Testis (tissue), 2 donors: ENCODE measurements at regions not wholly inside any gene's neighbourhood (a gene's known extent, or its start where the extent isn't known, plus 50 kb on each side); places are given as distances from the start of the nearest gene placed in this dataset.
"Not testable (repeated sequence)": the region's sequence is repeated elsewhere in the genome, so short reads cannot be mapped to it uniquely, and the experiment has no call there.

ENCODE experiments used
- DNase-seq: peaks from one replicate; pipeline ENCODE4 v3.0.0-alpha.2; 2019
- H3K27ac ChIP-seq, 2 donors: fragments of 200-600 bp; sonication (generic); one replicate each; pipeline ENCODE4 v1.5.1; 2019
- H3K27me3 ChIP-seq: fragments of 200-600 bp; sonication (generic); one replicate; pipeline ENCODE4 v1.5.1; 2019
- H3K36me3 ChIP-seq: fragments of 200-600 bp; sonication (generic); one replicate; pipeline ENCODE4 v1.5.1; 2017; ENCODE audit warnings: low read depth; ENCODE audit errors: missing control alignments
- H3K4me1 ChIP-seq: fragments of 200-600 bp; sonication (generic); one replicate; pipeline ENCODE4 v1.5.1; 2019
- H3K4me3 ChIP-seq, 2 donors: fragments of 200-600 bp; sonication (generic); one replicate each; pipeline ENCODE4 v1.5.1; 2017 to 2019
- H3K9me3 ChIP-seq: fragments of 200-600 bp; sonication (generic); one replicate; pipeline ENCODE4 v1.5.1; 2017
- CTCF ChIP-seq, 3 experiments: fragments of 450-650 bp in 2 of 3; fragments of 200-600 bp in 1 of 3; sonication (generic) in 1 of 3; IDR thresholded peaks; one replicate each; pipeline ENCODE4 v1.5.1; 2016 to 2019; ENCODE audit warnings: antibody characterized with exemption in 3 of 3, mild to moderate bottlenecking in 2 of 3, moderate library complexity in 1 of 3
- POLR2A ChIP-seq: fragments of 450-650 bp; IDR thresholded peaks from one replicate; pipeline ENCODE4 v1.6.1; 2017; ENCODE audit warnings: antibody characterized with exemption, mild to moderate bottlenecking, moderate library complexity
- WGBS, 2 donors: methylation state at CpG; one replicate each; pipeline ENCODE4 v1.1.5; 2018; 5-methylcytosine and 5-hydroxymethylcytosine counted together
- intact Hi-C: fragments of 100-400 bp; cut with DNase I; formaldehyde crosslinking; loops from one replicate; pipeline ENCODE4 v1.15.1; 2023; ENCODE audit warnings: low total_unique reads

- H3K36me3 ChIP-seq, result no peaks in the 10 kb centered on the region
- H3K4me1 ChIP-seq, result no peaks in the 10 kb centered on the region
- H3K27ac ChIP-seq, result no peak overlapping the region
- TF ChIP-seq POLR2A, result no peak
- TF ChIP-seq CTCF (IDR thresholded peaks at IDR 0.05), result no peak
- no peaks in the 10 kb centered on the region for H3K9me3 ChIP-seq
- H3K27me3 ChIP-seq, result no peaks in the 10 kb centered on the region
- H3K4me3 ChIP-seq, result no peak overlapping the region
- DNase-seq, result no peak
- WGBS, 2 donors, result 74 to 78% methylated on average over 5 of the region's 5 CpGs
- intact Hi-C loops, result no loop called here
Observed at GRCh38 chr3:567488-568185, 371.1 kb downstream of the CHL1 start.

DNA sequence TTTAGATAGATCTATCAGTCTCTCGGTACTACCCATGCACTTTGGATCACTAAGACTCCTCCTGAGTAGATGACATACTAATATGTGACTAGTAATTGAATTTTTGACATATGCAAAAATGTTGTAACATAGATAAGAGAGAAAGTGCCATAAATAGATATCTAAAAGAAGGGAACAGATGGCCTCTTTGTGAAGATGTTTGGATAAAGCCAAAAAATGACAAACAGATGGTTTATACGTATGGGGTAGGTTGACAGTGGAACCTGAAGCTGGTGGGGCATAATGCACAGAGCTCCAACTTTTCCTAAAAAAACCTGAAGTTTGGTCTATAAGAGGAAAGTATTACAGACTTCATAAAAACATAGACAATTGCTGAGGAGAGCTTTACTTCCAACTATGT lies 383.0 kb downstream of the CHL1 start:
- H3K9me3 ChIP-seq, H3K27me3 ChIP-seq, H3K4me1 ChIP-seq, H3K4me3 ChIP-seq, intact Hi-C loops, H3K27ac ChIP-seq, H3K36me3 ChIP-seq, DNase-seq: not testable (repeated sequence)
- WGBS, 2 donors, result 83 to 84% methylated on average over 2 of the region's 2 CpGs

GRCh38 chr3:589066-589465 lies 392.5 kb downstream of the CHL1 start:
- H3K9me3 ChIP-seq, DNase-seq, intact Hi-C loops: not testable (repeated sequence)

GRCh38 chr3:597304-597703 lies 400.7 kb downstream of the CHL1 start:
- 56 to 69% methylated on average over 2 of the region's 2 CpGs for WGBS, 2 donors
- intact Hi-C loops, H3K9me3 ChIP-seq, H3K36me3 ChIP-seq, H3K4me3 ChIP-seq, H3K4me1 ChIP-seq, DNase-seq, H3K27me3 ChIP-seq: not testable (repeated sequence)
- H3K27ac ChIP-seq, result peak overlapping the region in 1 of 2 donors; percentile 23

More at GRCh38 chr3:589066-589465, 392.5 kb downstream of the CHL1 start:
- not testable (repeated sequence) for H3K27ac ChIP-seq, H3K36me3 ChIP-seq, H3K27me3 ChIP-seq, H3K4me1 ChIP-seq, H3K4me3 ChIP-seq

- H3K27ac ChIP-seq, DNase-seq, H3K4me1 ChIP-seq, H3K4me3 ChIP-seq, H3K36me3 ChIP-seq, H3K27me3 ChIP-seq, intact Hi-C loops, H3K9me3 ChIP-seq: not testable (repeated sequence)
- 47 to 65% methylated on average over 1 of the region's 1 CpG for WGBS, 2 donors
Observed at GRCh38 chr3:597746-598145, 401.2 kb downstream of the CHL1 start.

DNA sequence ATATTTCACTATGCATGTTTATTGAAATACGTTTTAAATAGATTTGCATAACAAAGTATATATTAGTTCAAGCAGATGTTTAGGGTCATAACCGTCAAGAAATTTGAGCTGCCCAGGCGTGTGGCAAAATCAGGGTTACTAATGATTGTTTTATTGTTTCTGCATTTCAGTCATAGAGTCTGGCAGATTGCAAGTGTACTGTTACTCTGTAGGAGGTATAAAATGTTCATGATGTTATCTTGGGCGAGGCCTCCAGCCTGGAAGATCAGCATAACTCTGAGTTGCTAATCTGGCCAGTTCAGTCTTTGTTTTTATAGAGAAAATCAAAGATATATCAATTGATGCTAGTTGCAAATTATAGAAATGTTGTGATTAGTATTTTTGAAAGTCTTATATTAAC lies 410.9 kb downstream of the CHL1 start:
- intact Hi-C loops, H3K9me3 ChIP-seq, H3K4me3 ChIP-seq, H3K27me3 ChIP-seq, H3K4me1 ChIP-seq, H3K36me3 ChIP-seq, DNase-seq, H3K27ac ChIP-seq: not testable (repeated sequence)
- 63 to 68% methylated on average over 4 of the region's 4 CpGs for WGBS, 2 donors

- Histone ChIP-seq H3K4me1 (no peaks in the 10 kb centered on the region), H3K36me3 (no peaks in the 10 kb centered on the region), H3K27ac (no peak overlapping the region), H3K9me3 (no peaks in the 10 kb centered on the region), H3K4me3 (no peak overlapping the region), H3K27me3 (no peaks in the 10 kb centered on the region)
- no peak for DNase-seq
- no peak for TF ChIP-seq POLR2A
- TF ChIP-seq CTCF (IDR thresholded peaks at IDR 0.05), result no peak
- intact Hi-C loops, result no loop called here
Observed at GRCh38 chr3:621714-622113, 425.2 kb downstream of the CHL1 start.
